HepG2 (cell line): ENCODE measurements at regions not wholly inside any gene's neighbourhood (a gene's known extent, or its start where the extent isn't known, plus 50 kb on each side); places are given as distances from the start of the nearest gene placed in this dataset.

ENCODE experiments used
- CTCF ChIP-seq: sonication (generic); formaldehyde crosslinking; IDR thresholded peaks from 2 replicates; pipeline ENCODE4 v1.5.0; 2020; ENCODE audit warnings: mild to moderate bottlenecking, missing genetic modification reagents, moderate library complexity
- EZH2 ChIP-seq: conservative IDR thresholded peaks from 2 replicates; pipeline ENCODE4 v1.6.1; 2012; ENCODE audit warnings: mild to moderate bottlenecking, low read depth, low read length, moderate library complexity
- JUND ChIP-seq: sonication (generic); formaldehyde crosslinking; IDR thresholded peaks from 2 replicates; pipeline ENCODE4 v1.8.0; 2022; ENCODE audit warnings: mild to moderate bottlenecking, missing genetic modification reagents
- LCORL ChIP-seq, 2 experiments: fragments of 450-650 bp in 1 of 2; sonication (generic) in 1 of 2; formaldehyde crosslinking in 1 of 2; IDR thresholded peaks; 2 replicates each; pipeline versions ENCODE4 v1.5.0 to v1.6.1; 2017 to 2020; ENCODE audit warnings: antibody characterized with exemption in 1 of 2, missing genetic modification reagents in 1 of 2
- PAX8 ChIP-seq: sonication (generic); formaldehyde crosslinking; IDR thresholded peaks from 2 replicates; pipeline ENCODE4 v1.8.0; 2022; ENCODE audit warnings: mild to moderate bottlenecking, missing genetic modification reagents, borderline replicate concordance
- SOX6 ChIP-seq, 2 experiments: fragments of 450-650 bp in 1 of 2; sonication (generic) in 1 of 2; formaldehyde crosslinking in 1 of 2; IDR thresholded peaks; 2 replicates each; pipeline versions ENCODE4 v1.4.0 to v1.6.1; 2017 to 2020; ENCODE audit warnings: antibody characterized with exemption in 1 of 2, mild to moderate bottlenecking in 1 of 2, missing genetic modification reagents in 1 of 2
- SRY ChIP-seq: sonication (generic); formaldehyde crosslinking; IDR thresholded peaks from 2 replicates; pipeline ENCODE4 v1.8.0; 2022; ENCODE audit warnings: mild to moderate bottlenecking, missing genetic modification reagents
- ZNF143 ChIP-seq: sonication (generic); formaldehyde crosslinking; IDR thresholded peaks from 2 replicates; pipeline ENCODE4 v1.4.0; 2020; ENCODE audit warnings: missing genetic modification reagents
- ZNF232 ChIP-seq: sonication (generic); formaldehyde crosslinking; IDR thresholded peaks from 2 replicates; pipeline ENCODE4 v1.4.0; 2020; ENCODE audit warnings: missing genetic modification reagents, borderline replicate concordance
- ZNF629 ChIP-seq: sonication (generic); formaldehyde crosslinking; conservative IDR thresholded peaks from 2 replicates; pipeline ENCODE4 v1.5.0; 2020; ENCODE audit warnings: missing genetic modification reagents

GRCh38 chr13:90683711-90684131, 663.8 kb upstream of the MIR17HG start:
- TF ChIP-seq EZH2 (no peak), CTCF (CRISPR knock-in tag) (no peak), JUND (CRISPR knock-in tag) (no peak), ZNF232 (CRISPR knock-in tag) (no peak), PAX8 (no peak), SRY (CRISPR knock-in tag) (no peak), SOX6 (IDR thresholded peaks at IDR 0.05) (no peak), SOX6 (CRISPR knock-in tag; IDR thresholded peaks at IDR 0.05) (no peak), ZNF143 (no peak), LCORL (IDR thresholded peaks at IDR 0.05) (no peak), LCORL (CRISPR knock-in tag; IDR thresholded peaks at IDR 0.05) (no peak), ZNF629 (CRISPR knock-in tag) (no peak)
